HepG2 (cell line): ENCODE measurements at regions not wholly inside any gene's neighbourhood (a gene's known extent, or its start where the extent isn't known, plus 50 kb on each side); places are given as distances from the start of the nearest gene placed in this dataset.

Experiments
- ATAC-seq: fragments of 200-7000 bp; cut with Tn5 transposase; 3 replicates; pipeline ENCODE4 v1.9.1; 2020; ENCODE audit warnings: mild to moderate bottlenecking, moderate library complexity
- BruUV-seq: library from RNA; stranded (reverse); fragments of 400-500 nt; replicated peaks from 2 replicates; lab custom pipeline; 2021; lab: Mats Ljungman, UMichigan
- CTCF ChIA-PET: fragments of 300-600 bp; formaldehyde crosslinking; extraction: SDS; loops from one replicate; lab custom pipeline; 2021; ENCODE audit warnings: low total read pairs, inconsistent platforms, low intra/inter-chr PET ratio; lab: Yijun Ruan, JAX
- POLR2A ChIA-PET: fragments of 350-600 bp; sonication (Branson Sonifier 250); formaldehyde crosslinking; loops from one replicate; lab custom pipeline; 2020; ENCODE audit warnings: antibody characterized with exemption, inconsistent platforms; lab: Yijun Ruan, JAX
- DNase-seq: peaks from one replicate; pipeline ENCODE4 v3.0.0-alpha.2; 2015; ENCODE audit warnings: low spot score
- FAIRE-seq: peaks from 3 replicates; lab custom pipeline; 2011; peaks lifted over from hg19 to GRCh38; lab: Jason Lieb, UNC
- H2AFZ ChIP-seq: one replicate; pipeline ENCODE4 v1.6.1; 2011; ENCODE audit warnings: low read length, inconsistent platforms
- H3K27ac ChIP-seq: fragments of 300-600 bp; 3 replicates; pipeline ENCODE4 v1.8.0; 2011; ENCODE audit warnings: mixed run types, mild to moderate bottlenecking, mixed read lengths, low read length, inconsistent platforms; ENCODE audit not compliant: insufficient read depth; ENCODE audit errors: extremely low read length
- H3K27me3 ChIP-seq, 2 experiments: fragments of 200-600 bp in 1 of 2; 2 replicates in 1 of 2; 3 replicates in 1 of 2; pipeline versions ENCODE4 v1.6.0 to v1.8.0; 2011; ENCODE audit warnings: low read length in 2 of 2, mild to moderate bottlenecking in 2 of 2, moderate library complexity in 2 of 2, inconsistent platforms in 1 of 2; ENCODE audit not compliant: insufficient read depth in 2 of 2, control insufficient read depth in 1 of 2
- H3K36me3 ChIP-seq, 2 experiments: fragments of 200-600 bp in 1 of 2; replicated peaks in 1 of 2; 2 replicates in 1 of 2; 3 replicates in 1 of 2; pipeline versions ENCODE4 v1.5.1 to v1.8.0; 2011; ENCODE audit warnings: low read length in 2 of 2, inconsistent platforms in 1 of 2; ENCODE audit not compliant: insufficient read depth in 2 of 2, control insufficient read depth in 1 of 2
- H3K4me1 ChIP-seq: 2 replicates; pipeline ENCODE4 v1.5.1; 2012; ENCODE audit warnings: low read length, inconsistent platforms; ENCODE audit not compliant: insufficient read depth
- H3K4me2 ChIP-seq: 2 replicates; pipeline ENCODE4 v1.6.0; 2011; ENCODE audit warnings: low read depth, low read length, inconsistent platforms
- H3K4me3 ChIP-seq, 3 experiments: fragments of 200-600 bp in 1 of 3; sonication (generic), shearing (Covaris generic) in 1 of 3; replicated peaks in 1 of 3; 2 replicates each; pipeline ENCODE4 v1.5.1; 2011 to 2016; ENCODE audit warnings: low read length in 3 of 3, inconsistent platforms in 2 of 3, low read depth in 2 of 3, mild to moderate bottlenecking in 2 of 3, control low read depth in 1 of 3, mixed read lengths in 1 of 3; ENCODE audit not compliant: insufficient read depth in 1 of 3
- H3K79me2 ChIP-seq: one replicate; pipeline ENCODE4 v1.6.1; 2011; ENCODE audit warnings: low read length, inconsistent platforms; ENCODE audit not compliant: insufficient read depth
- H3K9ac ChIP-seq: 2 replicates; pipeline ENCODE4 v1.6.0; 2011; ENCODE audit warnings: mild to moderate bottlenecking, low read depth, low read length, inconsistent platforms; ENCODE audit not compliant: insufficient read depth
- H3K9me3 ChIP-seq: 2 replicates; pipeline ENCODE4 v1.5.1; 2012; ENCODE audit warnings: mild to moderate bottlenecking, low read length
- H4K20me1 ChIP-seq: 2 replicates; pipeline ENCODE4 v1.6.0; 2011; ENCODE audit warnings: inconsistent platforms, mild to moderate bottlenecking, low read length, moderate library complexity; ENCODE audit not compliant: insufficient read depth
- CCAR2 ChIP-seq: fragments of 200-400 bp; formaldehyde crosslinking; optimal IDR thresholded peaks from 2 replicates; pipeline ENCODE3; 2018; ENCODE audit warnings: low read depth, mild to moderate bottlenecking, low read length, moderate library complexity
- DMAP1 ChIP-seq: IDR thresholded peaks from 2 replicates; pipeline ENCODE4 v1.6.1; 2016
- HNRNPLL ChIP-seq: fragments of 200-400 bp; formaldehyde crosslinking; IDR thresholded peaks from 2 replicates; pipeline ENCODE4 v1.6.1; 2017; ENCODE audit warnings: mild to moderate bottlenecking, low read depth, low read length; ENCODE audit not compliant: poor library complexity, severe bottlenecking
- KLF15 ChIP-seq: sonication (generic); formaldehyde crosslinking; IDR thresholded peaks from 2 replicates; pipeline ENCODE4 v1.8.1; 2023; ENCODE audit warnings: borderline replicate concordance, mild to moderate bottlenecking, inconsistent platforms, missing genetic modification reagents, mixed read lengths
- KLF16 ChIP-seq, 2 experiments: sonication (generic) in 1 of 2; formaldehyde crosslinking in 1 of 2; IDR thresholded peaks; 2 replicates each; pipeline versions ENCODE4 v1.6.1 to v1.8.0; 2016 to 2023; ENCODE audit warnings: missing genetic modification reagents in 2 of 2, missing compliant biosample characterization in 1 of 2
- SAP130 ChIP-seq: IDR thresholded peaks from 2 replicates; pipeline ENCODE4 v1.6.1; 2016; ENCODE audit warnings: low read depth
- ZBTB7B ChIP-seq: sonication (generic); formaldehyde crosslinking; IDR thresholded peaks from 2 replicates; pipeline ENCODE4 v1.4.0; 2020; ENCODE audit warnings: missing genetic modification reagents
- ZNF124 ChIP-seq: sonication (generic); formaldehyde crosslinking; IDR thresholded peaks from 2 replicates; pipeline ENCODE4 v1.4.0; 2020; ENCODE audit warnings: missing genetic modification reagents
- ZNF207 ChIP-seq: fragments of 450-650 bp; IDR thresholded peaks from 2 replicates; pipeline ENCODE4 v1.6.1; 2016; ENCODE audit warnings: antibody characterized with exemption, borderline replicate concordance
- ZNF460 ChIP-seq: sonication (generic); formaldehyde crosslinking; IDR thresholded peaks from 2 replicates; pipeline ENCODE4 v1.5.1; 2020; ENCODE audit warnings: missing genetic modification reagents, mild to moderate bottlenecking, borderline replicate concordance
- ZNF510 ChIP-seq: sonication (generic); formaldehyde crosslinking; IDR thresholded peaks from 2 replicates; pipeline ENCODE4 v1.4.0; 2020; ENCODE audit warnings: low read depth, mild to moderate bottlenecking, missing genetic modification reagents
- ZSCAN22 ChIP-seq: sonication (generic); formaldehyde crosslinking; IDR thresholded peaks from 2 replicates; pipeline ENCODE4 v1.4.0; 2020; ENCODE audit warnings: mild to moderate bottlenecking, missing genetic modification reagents
- WGBS: methylation state at CpG from one replicate; pipeline ENCODE4 v1.1.6; 2017; ENCODE audit warnings: low lambda C conversion rate; 5-methylcytosine and 5-hydroxymethylcytosine counted together
- in situ Hi-C: cut with HindIII; loops from 2 replicates; pipeline ENCODE4 v1.10.0; 2017; ENCODE audit warnings: low pct_unique_long_range_greater_than_20kb; ENCODE audit not compliant: extremely low pct_ligation_motif_present
- intact Hi-C: fragments of 100-400 bp; cut with micrococcal nuclease; formaldehyde crosslinking; loops from one replicate; pipeline ENCODE4 v1.10.0; 2022; ENCODE audit not compliant: unreplicated experiment
- TF ChIP-seq, protein P1 (sequence below): sonication (generic); formaldehyde crosslinking; IDR thresholded peaks from 2 replicates; pipeline ENCODE4 v1.5.0; 2020; ENCODE audit warnings: mild to moderate bottlenecking, missing genetic modification reagents, borderline replicate concordance
- TF ChIP-seq, protein P2 (sequence below): sonication (generic); formaldehyde crosslinking; IDR thresholded peaks from 2 replicates; pipeline ENCODE4 v1.4.0; 2020; ENCODE audit warnings: missing genetic modification reagents

DNA sequence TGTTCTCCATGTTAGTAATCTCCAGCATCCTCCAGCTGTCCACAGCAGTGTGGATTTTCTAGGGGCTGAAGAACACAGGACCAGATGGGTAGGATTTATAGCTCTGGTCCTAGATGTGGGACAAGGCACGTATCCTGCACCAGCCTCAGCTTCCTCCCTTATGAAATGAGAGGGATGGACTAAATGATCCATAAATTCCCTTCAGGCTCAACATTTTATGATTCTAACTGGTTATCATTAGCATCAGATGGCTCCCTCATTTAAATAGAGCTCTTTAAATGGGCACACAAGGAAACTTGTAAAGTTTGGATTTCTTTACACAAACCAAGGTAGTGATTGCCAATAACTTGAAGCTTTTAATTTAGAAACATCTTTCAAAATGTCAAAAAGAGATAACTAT lies 97.7 kb downstream of the ESM1 start (continued):
- no peak for TF ChIP-seq ZNF460 (CRISPR knock-in tag)
- TF ChIP-seq SAP130: no peak

DNA sequence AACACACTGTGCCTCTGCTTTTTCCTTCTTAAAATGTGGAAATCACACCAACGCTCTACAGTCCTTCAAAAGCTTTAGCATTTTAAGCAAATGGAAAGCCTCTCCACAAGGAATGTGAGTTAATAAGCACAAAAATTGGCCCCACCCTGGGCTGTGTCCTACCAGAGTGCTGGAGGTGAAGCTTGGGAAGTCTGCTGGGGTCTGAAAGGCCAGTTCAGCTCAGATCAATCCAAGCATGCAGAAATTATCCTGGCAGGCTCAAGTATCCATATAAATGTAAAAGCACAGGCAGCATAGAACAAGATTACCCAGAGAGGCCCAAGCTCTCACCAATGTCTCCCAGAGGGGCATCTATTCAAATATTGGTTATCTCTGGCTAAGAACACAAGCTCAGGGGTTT lies 98.5 kb downstream of the ESM1 start:
- Histone ChIP-seq H3K36me3 (no peaks in the 10 kb centered on the region), H3K4me1 (no peaks in the 10 kb centered on the region), H2AFZ (no peak overlapping the region), H3K9me3 (no peaks in the 10 kb centered on the region), H3K79me2 (no peaks in the 10 kb centered on the region), H3K9ac (no peak overlapping the region), H3K27ac (no peak overlapping the region), H3K4me3 (no peak overlapping the region), H3K4me2 (no peak overlapping the region), H4K20me1 (no peaks in the 10 kb centered on the region), H3K27me3 (peaks cover 1 to 37% of the 10 kb centered on the region in 2 experiments)
- POLR2A ChIA-PET: no interaction called here
- no peak for ATAC-seq
- intact Hi-C loops (no loop called here), in situ Hi-C loops (no loop called here)
- CTCF ChIA-PET: no interaction called here
- no peak for DNase-seq
- 0% methylated on average over 1 of the region's 1 CpG for WGBS
- no peak for TF ChIP-seq ZNF124
- TF ChIP-seq ZNF510 (CRISPR knock-in tag): no peak
- no peak for TF ChIP-seq ZNF207
- no peak for TF ChIP-seq DMAP1 (CRISPR knock-in tag)
- TF ChIP-seq, protein P1, sequence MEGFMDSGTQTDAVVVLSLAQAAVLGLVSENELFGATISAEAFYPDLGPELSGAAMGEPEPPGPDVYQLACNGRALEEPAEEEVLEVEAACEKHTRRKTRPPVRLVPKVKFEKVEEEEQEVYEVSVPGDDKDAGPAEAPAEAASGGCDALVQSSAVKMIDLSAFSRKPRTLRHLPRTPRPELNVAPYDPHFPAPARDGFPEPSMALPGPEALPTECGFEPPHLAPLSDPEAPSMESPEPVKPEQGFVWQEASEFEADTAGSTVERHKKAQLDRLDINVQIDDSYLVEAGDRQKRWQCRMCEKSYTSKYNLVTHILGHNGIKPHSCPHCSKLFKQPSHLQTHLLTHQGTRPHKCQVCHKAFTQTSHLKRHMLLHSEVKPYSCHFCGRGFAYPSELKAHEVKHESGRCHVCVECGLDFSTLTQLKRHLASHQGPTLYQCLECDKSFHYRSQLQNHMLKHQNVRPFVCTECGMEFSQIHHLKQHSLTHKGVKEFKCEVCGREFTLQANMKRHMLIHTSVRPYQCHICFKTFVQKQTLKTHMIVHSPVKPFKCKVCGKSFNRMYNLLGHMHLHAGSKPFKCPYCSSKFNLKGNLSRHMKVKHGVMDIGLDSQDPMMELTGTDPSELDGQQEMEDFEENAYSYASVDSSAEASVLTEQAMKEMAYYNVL (CRISPR knock-in tag): no peak
- no peak for TF ChIP-seq HNRNPLL
- TF ChIP-seq CCAR2: no peak
- no peak for TF ChIP-seq KLF15
- TF ChIP-seq KLF16 (CRISPR knock-in tag; IDR thresholded peaks at IDR 0.05): no peak
- TF ChIP-seq, protein P2, sequence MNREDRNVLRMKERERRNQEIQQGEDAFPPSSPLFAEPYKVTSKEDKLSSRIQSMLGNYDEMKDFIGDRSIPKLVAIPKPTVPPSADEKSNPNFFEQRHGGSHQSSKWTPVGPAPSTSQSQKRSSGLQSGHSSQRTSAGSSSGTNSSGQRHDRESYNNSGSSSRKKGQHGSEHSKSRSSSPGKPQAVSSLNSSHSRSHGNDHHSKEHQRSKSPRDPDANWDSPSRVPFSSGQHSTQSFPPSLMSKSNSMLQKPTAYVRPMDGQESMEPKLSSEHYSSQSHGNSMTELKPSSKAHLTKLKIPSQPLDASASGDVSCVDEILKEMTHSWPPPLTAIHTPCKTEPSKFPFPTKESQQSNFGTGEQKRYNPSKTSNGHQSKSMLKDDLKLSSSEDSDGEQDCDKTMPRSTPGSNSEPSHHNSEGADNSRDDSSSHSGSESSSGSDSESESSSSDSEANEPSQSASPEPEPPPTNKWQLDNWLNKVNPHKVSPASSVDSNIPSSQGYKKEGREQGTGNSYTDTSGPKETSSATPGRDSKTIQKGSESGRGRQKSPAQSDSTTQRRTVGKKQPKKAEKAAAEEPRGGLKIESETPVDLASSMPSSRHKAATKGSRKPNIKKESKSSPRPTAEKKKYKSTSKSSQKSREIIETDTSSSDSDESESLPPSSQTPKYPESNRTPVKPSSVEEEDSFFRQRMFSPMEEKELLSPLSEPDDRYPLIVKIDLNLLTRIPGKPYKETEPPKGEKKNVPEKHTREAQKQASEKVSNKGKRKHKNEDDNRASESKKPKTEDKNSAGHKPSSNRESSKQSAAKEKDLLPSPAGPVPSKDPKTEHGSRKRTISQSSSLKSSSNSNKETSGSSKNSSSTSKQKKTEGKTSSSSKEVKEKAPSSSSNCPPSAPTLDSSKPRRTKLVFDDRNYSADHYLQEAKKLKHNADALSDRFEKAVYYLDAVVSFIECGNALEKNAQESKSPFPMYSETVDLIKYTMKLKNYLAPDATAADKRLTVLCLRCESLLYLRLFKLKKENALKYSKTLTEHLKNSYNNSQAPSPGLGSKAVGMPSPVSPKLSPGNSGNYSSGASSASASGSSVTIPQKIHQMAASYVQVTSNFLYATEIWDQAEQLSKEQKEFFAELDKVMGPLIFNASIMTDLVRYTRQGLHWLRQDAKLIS: no peak
- TF ChIP-seq ZBTB7B (CRISPR knock-in tag): no peak
- no peak for TF ChIP-seq ZSCAN22 (CRISPR knock-in tag)
- BruUV-seq: no TSS peak
- no peak for FAIRE-seq
